ENCODE measurements at regions not wholly inside any gene's neighbourhood (a gene's known extent, or its start where the extent isn't known, plus 50 kb on each side); places are given as distances from the start of the nearest gene placed in this dataset.
A peak's percentile ranks its signal among the peaks of the same experiment; 100 is the strongest.
"Not testable (repeated sequence)": the region's sequence is repeated elsewhere in the genome, so short reads cannot be mapped to it uniquely, and the experiment has no call there.

DNA sequence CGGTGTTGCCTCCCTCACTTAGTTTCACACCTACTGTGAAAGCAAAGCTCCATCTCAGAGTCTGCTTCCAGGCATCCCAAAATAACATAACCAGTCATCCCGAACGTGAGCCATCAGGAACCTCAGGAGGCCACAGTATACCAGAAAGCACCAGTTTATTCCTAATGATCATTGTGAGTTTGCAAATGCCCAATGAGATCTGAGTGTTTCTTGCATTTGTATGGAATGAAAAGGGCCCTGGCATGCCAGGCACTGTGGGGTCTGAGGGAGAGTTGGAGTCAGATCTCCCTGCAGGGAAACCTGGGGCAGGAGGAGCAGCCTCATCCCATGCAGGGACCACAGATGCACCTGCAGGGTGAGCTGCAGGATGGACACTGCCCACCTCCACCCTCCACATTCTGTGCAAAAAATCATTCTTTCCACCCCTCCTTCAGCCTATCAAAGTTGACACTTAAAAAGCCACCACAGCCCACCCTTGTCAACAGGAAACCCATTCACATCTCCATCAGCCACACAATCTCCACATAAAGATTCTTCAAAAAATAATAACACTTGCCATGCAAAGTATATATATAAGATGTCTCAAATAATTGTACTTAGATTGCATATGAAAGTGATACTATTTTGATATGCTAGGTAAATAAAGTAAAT is 112.3 kb downstream of the GGTLC2 start:
- not testable (repeated sequence) for DNase-seq (ENCODE audit: low spot score)

DNA sequence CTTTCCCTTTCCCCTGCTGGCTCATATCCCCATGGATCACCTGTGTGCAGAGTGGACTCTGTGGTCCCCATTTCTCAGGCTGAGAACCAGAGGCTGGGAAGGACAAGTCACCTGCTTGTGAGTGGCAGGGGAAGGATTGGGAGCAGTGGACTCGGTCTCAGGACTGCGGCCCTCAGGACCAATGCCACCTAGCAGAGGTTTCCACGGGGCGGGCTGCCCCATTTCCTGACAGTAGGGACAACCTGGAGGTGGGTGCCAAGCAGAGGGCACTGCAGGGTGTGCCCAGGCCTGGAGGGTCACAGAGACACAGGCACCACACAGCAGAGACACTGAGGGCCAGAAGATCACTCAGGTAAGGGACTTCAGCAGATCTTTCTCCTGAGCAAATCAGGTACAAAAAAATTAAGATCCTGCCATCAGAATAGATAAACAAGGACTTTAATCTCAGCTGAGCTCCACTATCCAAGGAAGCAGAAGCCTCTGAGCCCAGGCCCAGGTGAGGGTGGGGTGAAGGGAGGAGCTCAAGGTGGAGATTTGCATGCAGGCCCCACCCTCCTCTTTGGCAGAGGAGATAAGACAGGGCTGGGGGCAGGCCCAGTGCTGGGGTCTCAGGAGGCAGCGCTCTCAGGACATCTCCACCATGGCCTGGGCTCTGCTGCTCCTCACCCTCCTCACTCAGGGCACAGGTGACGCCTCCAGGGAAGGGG is 113.8 kb downstream of the GGTLC2 start:
- DNase-seq (ENCODE audit: low spot score): not testable (repeated sequence)

DNA sequence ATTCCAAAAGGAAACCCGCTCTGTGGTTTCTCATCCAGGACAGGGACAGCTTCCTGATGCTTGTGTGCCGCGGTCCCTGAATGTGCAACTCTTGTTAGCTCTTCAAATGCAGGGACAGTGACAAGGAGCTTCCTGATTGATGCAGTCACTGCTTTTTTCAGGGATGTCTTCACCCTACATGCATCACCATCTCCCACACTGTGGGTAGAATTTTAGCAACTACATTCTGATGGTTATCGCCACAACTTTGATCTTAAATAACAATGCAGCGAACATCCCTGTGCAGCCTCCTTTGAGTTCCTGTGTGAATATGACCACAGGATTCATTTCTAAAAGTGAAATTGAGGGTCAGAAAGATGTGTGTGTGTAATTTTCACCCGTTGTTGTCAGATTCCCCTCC is 115.0 kb downstream of the GGTLC2 start:
- no peak for DNase-seq (ENCODE audit: low spot score)

DNA sequence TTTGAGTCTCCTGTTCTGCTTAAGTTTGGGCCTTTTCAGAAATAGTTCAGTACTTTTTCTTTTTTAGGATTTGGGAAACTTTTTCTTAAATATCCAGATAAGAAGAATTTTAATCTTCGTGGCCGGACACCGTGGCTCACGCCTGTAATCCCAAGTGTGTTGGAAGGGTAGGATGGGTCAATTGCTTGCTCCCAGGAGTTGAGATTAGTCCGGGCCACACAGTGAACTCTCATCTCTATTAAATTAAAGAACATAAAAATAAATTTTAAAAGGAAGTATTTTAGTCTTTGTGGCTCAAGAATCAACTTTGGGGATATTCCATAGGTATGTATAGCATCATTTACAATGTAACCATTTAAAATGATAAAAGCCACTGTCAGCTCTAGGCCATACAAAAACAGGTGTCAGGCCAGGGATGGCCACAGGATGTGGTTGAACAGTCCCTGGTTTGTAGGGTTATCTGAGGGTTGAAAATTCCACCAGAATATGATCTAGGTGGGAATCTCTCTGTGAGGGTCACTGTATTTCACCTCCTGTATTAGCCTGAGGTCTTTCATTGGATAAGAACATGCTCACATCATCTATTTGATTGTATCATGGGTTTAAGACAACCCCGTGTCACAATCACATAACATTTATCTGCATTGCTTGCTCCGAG is 115.6 kb downstream of the GGTLC2 start:
- DNase-seq (ENCODE audit: low spot score): no peak

DNA sequence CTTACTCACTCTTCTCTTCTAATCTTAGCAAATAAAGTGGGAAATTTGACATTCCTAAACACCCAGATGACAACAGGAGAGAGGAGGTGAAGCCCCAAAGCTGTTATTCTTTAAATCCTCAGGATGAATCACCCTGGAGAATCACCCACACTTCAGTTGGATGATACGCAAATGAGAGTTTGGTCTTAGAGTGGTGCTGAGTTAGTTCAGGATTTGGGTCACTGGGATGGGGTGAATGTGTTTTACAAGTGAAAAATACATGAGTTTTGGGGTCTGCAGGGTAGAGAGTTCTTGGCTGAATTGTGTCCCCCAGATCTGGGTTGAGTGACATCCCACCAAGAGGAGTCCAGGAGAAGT is 117.2 kb downstream of the GGTLC2 start:
- DNase-seq (ENCODE audit: low spot score): no peak

DNA sequence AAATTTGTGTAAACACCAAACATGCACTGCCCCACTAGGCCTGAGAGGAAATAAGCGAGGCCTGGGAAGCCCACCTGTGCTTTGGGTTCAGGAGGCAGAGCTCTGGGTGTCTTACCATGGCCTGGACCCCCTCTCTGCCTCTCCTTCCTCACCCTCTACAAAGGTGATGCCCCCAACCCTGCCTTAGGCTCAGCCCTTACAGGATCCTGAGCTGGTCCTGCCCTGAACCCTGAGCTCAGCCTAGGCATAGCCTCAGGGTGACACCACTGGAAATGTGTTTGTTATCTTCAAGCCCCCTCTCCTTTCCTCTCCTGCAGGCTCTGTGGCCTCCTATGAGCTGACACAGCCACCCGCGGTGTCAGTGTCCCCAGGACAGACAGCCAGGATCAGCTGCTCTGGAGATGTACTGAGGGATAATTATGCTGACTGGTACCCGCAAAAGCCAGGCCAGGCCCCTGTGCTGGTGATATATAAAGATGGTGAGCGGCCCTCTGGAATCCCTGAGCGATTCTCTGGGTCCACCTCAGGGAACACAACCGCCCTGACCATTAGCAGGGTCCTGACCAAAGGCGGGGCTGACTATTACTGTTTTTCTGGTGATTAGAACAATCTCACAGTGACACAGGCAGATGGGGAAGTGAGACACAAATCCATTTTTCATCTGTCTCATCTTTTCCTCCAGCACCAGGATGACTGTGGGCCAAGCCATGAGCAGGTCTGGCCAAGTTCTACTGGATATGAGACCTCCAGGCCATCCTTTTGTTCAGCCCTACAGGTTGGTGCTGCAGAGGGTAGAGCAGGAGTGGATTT is 117.8 kb downstream of the GGTLC2 start:
- no peak for DNase-seq (ENCODE audit: low spot score)

DNA sequence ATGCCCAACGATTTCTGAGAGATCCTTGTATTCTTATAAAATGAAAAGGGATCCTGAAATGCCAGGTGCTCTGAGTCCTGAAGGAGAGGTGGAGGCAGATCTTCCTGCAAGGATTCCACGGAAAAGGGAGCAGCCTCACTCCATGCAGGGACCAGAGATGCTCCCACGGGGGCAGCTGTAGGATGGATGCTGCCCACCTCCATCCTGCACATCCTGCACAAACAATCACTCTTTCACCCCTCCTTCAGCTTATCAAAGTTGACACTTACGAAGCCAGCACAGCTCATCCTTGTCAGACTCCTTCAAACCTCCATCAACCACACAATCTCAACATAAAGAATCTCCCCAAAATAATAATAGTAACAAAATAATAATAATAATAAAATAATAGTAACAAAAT is 119.1 kb downstream of the GGTLC2 start:
- DNase-seq (ENCODE audit: low spot score): no peak

DNA sequence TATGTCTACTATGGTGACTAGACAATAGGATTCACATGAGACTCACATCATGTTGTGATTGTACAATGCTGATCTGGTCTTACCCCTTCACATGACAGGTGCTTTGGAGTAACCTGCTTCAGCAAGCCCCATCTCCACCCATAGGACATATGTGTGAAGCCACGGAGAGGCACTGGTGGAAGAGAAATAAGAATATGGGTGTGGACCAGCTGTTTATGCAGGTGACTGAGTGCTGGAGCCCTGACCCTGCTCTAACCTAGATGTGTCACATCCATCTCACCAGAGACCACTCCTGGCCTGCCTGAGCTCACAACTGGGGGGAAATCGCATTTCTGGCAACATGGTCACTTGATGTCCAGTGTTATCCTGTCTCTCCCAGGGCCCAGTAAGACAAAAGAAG is 119.7 kb downstream of the GGTLC2 start:
- no peak for DNase-seq (ENCODE audit: low spot score)

DNA sequence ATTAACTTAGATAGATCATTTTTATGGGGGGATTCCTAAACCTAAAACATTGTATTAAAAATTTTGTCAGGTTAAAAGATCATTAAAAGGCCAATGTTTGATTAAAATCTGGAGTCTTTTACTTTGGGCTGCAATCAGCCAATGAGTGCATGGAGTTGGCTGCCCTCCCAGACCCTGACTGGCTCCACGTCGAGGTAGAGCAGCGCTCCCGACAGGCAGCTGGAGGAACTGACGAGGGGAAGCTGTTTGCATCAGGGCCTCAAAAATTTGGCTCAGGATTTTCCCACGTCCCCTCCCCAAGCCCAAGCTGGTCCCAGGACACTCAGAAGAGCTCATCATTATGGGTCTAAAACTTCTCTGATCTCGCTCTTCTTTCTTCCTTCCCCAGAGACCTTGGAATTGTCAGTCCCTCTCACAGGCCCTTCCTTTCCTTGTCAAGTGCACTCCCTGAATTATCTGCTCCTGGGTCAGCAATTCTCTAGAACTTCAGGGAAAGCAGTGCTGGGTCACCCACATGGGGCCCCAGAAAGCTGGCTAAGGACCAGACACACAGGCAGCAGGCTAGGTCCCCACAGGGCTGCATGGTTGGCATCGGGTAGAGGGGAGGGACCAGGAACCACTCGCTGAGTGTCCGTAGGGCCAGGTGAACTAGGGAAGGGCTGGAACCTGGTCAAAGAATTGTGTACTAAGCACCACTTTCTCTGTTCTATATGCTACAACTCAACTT is 119.6 kb upstream of the IGLL5 start:
- no peak for DNase-seq (ENCODE audit: low spot score)

DNA sequence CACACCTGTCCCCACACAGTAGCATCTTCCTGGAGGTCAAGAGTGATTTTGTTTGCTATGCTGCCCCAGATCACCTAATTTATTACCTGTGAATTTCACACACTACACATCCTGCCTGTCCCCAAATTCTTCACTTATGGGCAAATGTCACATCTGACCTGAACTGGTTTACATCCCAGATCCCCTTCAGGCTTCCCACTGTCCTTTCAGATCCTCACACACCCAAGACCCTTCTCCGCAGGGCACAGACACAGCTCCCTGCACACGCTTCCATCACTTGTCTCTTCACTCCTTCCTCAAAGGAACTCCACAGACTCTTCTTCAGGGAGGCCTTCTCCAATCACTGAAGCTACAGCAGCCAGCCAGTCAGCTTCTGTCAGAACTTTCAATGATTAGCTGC is 118.7 kb upstream of the IGLL5 start:
- DNase-seq (ENCODE audit: low spot score): no peak

DNA sequence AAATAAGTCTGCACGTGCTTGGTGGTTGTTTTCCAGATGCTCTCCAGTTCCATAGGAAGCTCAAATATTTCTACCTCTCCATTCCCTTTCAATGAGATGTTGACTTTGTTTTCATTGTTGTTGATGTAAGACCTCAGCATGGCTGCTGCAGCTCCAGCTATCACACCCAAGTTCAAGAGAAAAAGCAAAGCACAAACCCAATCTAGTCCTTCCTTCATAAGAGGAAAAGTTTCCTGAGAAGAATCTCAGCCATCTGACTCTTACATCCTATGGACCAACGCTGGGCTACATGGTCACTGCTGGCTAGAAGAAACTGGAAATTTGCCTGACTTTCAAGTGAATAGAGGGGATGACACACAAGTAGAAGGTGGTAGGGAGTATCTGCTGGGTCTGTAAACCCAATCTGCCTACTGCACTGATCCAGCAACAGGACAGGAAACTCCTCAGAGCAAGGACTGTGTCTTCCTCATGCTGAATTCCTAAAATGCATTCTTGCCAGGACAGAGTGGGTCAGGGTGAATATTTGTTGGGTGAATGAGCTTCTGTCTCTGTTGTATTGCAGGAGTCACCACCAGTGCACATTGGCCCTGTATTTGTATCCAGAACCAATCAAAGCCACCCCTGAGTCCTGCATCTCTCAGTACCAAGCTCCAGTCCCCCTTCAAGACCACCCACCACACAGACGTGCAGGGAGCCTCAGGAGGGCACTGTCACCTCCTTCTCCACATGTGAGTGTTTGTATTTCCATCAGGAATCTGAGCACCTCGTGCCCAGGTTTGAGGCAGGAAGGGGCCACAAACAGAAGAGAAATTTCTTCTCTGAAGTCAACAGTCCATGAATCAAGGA is 118.0 kb upstream of the IGLL5 start:
- no peak for DNase-seq (ENCODE audit: low spot score)

DNA sequence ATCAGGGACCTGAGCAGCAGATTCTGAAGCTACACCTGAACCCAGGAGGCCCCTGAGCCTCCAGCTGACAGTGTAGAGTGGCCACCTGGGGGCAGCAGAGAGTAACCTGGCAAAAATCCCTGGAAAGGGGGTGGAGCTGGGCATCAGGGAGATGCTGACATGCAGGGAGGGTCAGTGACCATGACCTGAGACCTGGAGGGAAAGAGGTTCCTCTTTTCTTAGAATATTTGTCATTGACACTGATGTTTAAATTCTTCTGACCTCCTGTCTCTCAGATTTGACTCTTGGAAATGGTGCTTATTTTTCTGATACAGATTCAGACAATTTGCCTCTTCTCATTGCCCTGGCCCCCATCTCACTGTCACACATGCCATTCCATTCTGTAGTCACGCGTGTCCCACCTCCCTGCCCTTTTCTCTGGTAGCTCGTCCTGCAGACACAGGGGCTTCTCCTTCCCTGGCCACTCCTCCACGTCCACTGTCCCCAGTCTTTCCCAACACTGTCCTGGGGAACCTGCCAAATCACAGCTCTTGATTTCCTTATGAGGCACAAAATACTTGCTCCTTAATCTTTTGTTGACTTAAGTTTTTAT is 117.2 kb upstream of the IGLL5 start:
- DNase-seq (ENCODE audit: low spot score): peak; percentile 12

DNA sequence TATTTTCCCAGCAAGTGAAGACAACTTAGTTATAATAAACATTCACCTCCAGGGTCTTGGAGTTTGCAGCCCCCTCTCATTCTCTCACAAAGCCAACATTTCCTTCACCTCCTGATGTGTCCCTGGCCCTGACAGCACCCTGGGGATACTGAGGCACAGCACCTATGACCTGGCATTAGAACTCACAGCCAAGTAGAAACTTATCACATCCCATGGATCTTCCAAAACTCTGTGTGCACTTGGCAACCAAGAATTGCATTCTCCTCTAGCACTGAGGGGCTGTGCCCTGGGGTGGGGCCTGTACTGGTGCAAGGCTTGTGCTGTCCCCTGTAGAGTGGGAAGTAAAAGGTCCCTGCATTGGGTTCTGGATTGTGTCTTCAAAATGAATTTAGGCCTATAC is 116.7 kb upstream of the IGLL5 start:
- DNase-seq (ENCODE audit: low spot score): no peak

DNA sequence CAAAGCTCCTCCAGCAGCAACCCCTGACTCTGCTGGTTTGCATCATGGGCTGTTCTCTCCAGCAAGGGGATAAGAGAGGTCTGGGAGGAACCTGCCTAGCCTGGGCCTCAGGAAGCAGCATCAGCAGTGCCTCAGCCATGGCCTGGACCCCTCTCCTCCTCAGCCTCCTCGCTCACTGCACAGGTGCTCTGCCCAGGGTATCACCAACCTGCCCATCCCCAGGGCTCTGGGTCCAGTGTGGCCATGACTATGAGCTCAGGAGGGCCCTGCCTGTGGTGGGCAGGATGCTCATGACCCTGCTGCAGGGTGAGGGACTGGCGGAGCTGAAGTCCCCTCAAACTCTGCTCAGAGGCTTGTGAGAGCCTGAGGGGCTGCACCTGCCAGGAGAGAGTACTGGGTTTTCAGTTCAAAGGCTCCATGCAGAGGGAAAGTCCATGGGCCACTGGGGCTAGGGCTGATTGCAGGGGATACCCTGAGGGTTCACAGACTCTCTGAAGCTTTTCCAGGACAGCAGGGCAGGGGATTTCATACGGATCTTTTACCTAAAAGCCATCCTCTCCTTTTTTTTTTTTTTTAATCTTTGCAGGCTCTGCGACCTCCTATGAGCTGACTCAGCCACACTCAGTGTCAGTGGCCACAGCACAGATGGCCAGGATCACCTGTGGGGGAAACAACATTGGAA is 115.8 kb upstream of the IGLL5 start:
- DNase-seq (ENCODE audit: low spot score): no peak

DNA sequence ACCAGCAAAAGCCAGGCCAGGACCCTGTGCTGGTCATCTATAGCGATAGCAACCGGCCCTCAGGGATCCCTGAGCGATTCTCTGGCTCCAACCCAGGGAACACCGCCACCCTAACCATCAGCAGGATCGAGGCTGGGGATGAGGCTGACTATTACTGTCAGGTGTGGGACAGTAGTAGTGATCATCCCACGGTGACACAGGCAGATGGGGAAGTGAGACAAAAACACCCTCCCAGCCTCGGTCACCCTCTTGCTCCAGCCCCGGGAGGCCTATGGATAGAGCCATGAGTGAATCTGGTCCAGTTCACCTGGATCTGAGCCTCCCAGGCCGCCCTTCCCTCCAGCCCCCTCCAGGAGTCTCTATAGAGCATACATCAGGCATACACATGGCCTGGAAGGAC is 115.2 kb upstream of the IGLL5 start:
- no peak for DNase-seq (ENCODE audit: low spot score)

DNA sequence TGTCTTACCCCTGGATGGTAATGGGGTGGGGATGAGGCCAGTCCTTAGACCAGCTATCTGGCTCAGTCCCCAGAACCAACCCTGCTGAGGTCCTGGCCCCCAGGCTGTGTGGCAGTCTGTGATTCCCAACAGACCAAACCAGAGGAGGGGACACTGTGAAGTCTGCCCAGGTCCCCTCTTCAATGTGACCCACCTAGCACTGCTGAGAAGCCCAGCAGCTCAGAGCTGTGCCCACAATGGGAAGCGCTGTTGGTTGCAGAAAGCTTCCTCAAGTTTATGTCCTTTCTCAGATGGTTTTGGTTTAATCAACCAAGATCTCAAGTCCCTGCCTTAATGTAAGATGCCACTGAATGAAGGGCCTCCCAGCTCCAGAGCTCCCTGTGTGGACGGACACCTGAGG is 114.7 kb upstream of the IGLL5 start:
- no peak for DNase-seq (ENCODE audit: low spot score)

DNA sequence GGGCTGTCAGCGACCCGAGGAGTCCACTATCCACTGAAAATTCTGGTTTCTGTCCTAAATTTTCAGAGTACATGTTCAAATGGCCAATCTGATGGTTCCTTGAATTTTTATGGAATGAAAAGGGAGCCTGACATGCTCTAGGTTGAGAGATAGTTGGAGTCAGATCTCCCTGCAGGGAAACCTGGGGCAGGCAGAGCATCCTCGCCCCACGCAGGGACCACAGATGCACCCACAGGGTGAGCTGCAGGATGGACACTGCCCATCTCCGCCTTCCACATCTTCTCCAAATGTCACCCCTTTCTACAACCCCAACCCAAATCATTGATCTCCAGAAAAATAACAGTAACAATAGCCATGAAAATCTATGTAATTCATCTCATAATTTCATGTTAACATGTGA is 114.2 kb upstream of the IGLL5 start:
- no peak for DNase-seq (ENCODE audit: low spot score)

DNA sequence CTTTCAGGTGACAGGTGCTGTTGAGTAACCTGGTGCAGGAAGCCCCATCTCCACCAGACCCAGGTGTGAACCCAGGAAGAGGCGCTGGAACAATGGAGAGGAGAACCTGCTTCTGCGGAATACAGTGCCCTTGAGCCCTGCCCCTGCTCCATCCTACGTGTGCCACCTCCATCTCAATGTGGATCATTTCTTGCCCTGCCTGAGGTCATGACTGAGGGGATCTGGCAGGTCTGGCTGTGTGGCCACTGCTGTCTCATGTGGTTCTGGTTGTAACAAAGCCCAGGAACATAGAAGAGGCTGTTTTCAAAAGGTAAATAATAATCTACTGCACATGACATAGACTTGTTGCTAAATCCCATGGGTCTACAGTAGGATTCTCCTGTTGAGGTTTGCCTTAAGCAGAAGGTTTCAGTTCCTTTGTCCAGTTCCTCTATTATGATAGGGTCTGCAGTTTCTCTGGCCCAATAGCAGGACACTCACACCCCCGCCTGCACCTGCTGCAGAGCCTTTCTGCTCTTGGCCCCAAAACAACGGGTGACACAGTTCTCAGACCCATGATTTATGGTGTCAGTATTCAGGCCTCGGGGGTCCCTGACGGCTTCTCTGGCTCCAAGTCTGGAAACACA is 113.5 kb upstream of the IGLL5 start:
- no peak for DNase-seq (ENCODE audit: low spot score)

DNA sequence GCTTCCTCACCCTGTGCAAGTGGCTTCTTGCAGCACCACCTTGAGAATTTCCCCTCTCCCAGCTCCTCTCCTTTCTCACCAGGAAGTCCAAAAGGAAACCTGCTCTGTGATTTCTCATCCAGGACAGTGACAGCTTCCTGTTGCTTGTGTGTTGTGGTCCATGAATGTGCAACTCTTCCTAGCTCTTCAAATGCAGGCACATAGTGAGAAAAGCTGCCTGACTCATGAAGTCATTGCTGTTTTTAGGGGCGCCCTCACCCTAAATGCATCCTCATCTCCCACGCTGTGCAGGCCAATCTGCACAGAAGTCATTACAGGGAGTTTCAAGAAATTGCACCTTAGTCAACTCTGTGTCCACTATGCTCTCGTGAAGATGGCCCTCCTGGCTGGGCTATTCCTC is 112.9 kb upstream of the IGLL5 start:
- DNase-seq (ENCODE audit: low spot score): not testable (repeated sequence)

Measured in SK-N-DZ (cell line).